ENCODE measurements at regions not wholly inside any gene's neighbourhood (a gene's known extent, or its start where the extent isn't known, plus 50 kb on each side); places are given as distances from the start of the nearest gene placed in this dataset.

DNA sequence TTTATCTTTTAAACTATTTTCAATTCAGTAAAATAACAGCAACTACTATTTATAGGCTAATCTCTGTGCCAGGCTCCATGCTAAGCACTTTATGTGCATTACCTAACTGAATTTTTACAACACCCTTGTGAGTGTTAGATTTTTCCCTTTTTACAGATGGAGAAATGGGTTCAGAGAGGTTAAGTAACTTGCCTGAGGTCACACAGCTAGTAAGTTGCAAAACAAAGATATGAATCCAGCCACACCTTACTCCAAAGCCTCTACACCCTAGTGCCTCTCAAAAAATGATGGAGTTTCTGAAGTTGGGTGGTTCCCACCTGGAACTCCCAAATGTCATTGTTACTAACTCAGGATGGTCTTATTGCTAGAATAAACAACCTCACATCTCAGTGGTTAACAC is 60.8 kb downstream of the RHOB start:
- in situ Hi-C loops (cut with HindIII; ENCODE audit: extremely low pct_ligation_motif_present, low pct_unique_long_range_greater_than_20kb), result no loop called here
- Histone ChIP-seq H3K27ac (ENCODE audit: extremely low read length, insufficient read depth, low read length) (no peak overlapping the region), H3K4me3 (replicated peaks in 1 of 3; ENCODE audit: insufficient read depth in 1 of 3, low read depth in 2 of 3, low read length in 3 of 3) (no peak overlapping the region), H2AFZ (ENCODE audit: low read length) (no peak overlapping the region), H3K27me3 (ENCODE audit: control insufficient read depth in 1 of 2, insufficient read depth in 2 of 2, low read length in 2 of 2) (no peaks in the 10 kb centered on the region), H4K20me1 (ENCODE audit: insufficient read depth, low read length) (no peaks in the 10 kb centered on the region), H3K36me3 (replicated peaks in 1 of 2; ENCODE audit: control insufficient read depth in 1 of 2, insufficient read depth in 2 of 2, low read length in 2 of 2) (no peaks in the 10 kb centered on the region), H3K4me2 (ENCODE audit: low read depth, low read length) (no peak overlapping the region), H3K4me1 (ENCODE audit: insufficient read depth, low read length) (peaks cover 71% of the 10 kb centered on the region), H3K79me2 (ENCODE audit: insufficient read depth, low read length) (no peaks in the 10 kb centered on the region), H3K9ac (ENCODE audit: insufficient read depth, low read depth, low read length) (no peak overlapping the region), H3K9me3 (ENCODE audit: low read length) (no peaks in the 10 kb centered on the region)
- TF ChIP-seq ZNF12 (CRISPR knock-in tag; IDR thresholded peaks at IDR 0.05), result no peak
- no peak for TF ChIP-seq FOXA1 (IDR thresholded peaks at IDR 0.05)
- TF ChIP-seq FOXA1 (CRISPR knock-in tag; IDR thresholded peaks at IDR 0.05), result no peak
- TF ChIP-seq, protein P1, sequence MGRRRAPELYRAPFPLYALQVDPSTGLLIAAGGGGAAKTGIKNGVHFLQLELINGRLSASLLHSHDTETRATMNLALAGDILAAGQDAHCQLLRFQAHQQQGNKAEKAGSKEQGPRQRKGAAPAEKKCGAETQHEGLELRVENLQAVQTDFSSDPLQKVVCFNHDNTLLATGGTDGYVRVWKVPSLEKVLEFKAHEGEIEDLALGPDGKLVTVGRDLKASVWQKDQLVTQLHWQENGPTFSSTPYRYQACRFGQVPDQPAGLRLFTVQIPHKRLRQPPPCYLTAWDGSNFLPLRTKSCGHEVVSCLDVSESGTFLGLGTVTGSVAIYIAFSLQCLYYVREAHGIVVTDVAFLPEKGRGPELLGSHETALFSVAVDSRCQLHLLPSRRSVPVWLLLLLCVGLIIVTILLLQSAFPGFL (CRISPR knock-in tag; IDR thresholded peaks at IDR 0.05), result no peak
- peak; percentile 36; the same call in 1 of the 2 replicates for TF ChIP-seq CHD4 (IDR thresholded peaks at IDR 0.05; ENCODE audit: borderline replicate concordance, low read length)
- peak; percentile 69; the same call in 1 of the 2 replicates for TF ChIP-seq ZMYM3 (CRISPR knock-in tag; IDR thresholded peaks at IDR 0.05)
- no peak for TF ChIP-seq ATF7-NPFF (CRISPR knock-in tag; IDR thresholded peaks at IDR 0.05; ENCODE audit: low read depth)
- no peak for TF ChIP-seq SATB2 (CRISPR knock-in tag; IDR thresholded peaks at IDR 0.05)
- peak; percentile 57; the same call in 1 of the 2 replicates for TF ChIP-seq RCOR2 (CRISPR knock-in tag; IDR thresholded peaks at IDR 0.05)
- TF ChIP-seq ZNF878 (CRISPR knock-in tag; IDR thresholded peaks at IDR 0.05), result no peak
- no peak for TF ChIP-seq ZNF274 (CRISPR knock-in tag; IDR thresholded peaks at IDR 0.05)
- TF ChIP-seq KLF11 (CRISPR knock-in tag; IDR thresholded peaks at IDR 0.05), result no peak
- TF ChIP-seq KDM1A (CRISPR knock-in tag; IDR thresholded peaks at IDR 0.05), result peak; percentile 71; the same call in 1 of the 2 replicates
- TF ChIP-seq ZNF768 (CRISPR knock-in tag; IDR thresholded peaks at IDR 0.05), result peak; percentile 89; the same call in 1 of the 2 replicates
- TF ChIP-seq ZBTB20 (CRISPR knock-in tag; IDR thresholded peaks at IDR 0.05; ENCODE audit: borderline replicate concordance, low read depth), result no peak
- no peak for TF ChIP-seq IRF1 (CRISPR knock-in tag; IDR thresholded peaks at IDR 0.05; ENCODE audit: low read depth)
- no peak for TF ChIP-seq U2AF2 (IDR thresholded peaks at IDR 0.05; ENCODE audit: low read depth, low read length)
- no peak for TF ChIP-seq MAFK (conservative IDR thresholded peaks at IDR 0.05 in 1 of 2, IDR thresholded peaks at IDR 0.05 in 1 of 2; ENCODE audit: low read length in 2 of 2)
- no peak for FAIRE-seq
- POLR2A ChIA-PET, result interaction anchor here (0.7 to 7.9 kb wide), 5 partner anchors 12 to 127 kb away, joined by 3 to 74 read pairs (median 11); partner anchors contain the start of gene RHOB
- CTCF ChIA-PET (ENCODE audit: low intra/inter-chr PET ratio, low total read pairs), result no interaction called here
- no TSS peak for BruUV-seq (replicated peaks)
- DNase-seq (ENCODE audit: low spot score), result no peak
- ATAC-seq, result no peak
- intact Hi-C loops (cut with micrococcal nuclease; ENCODE audit: unreplicated experiment), result no loop called here

All from HepG2 (cell line).